Neural crest cell (in vitro differentiated cells): ENCODE measurements at regions not wholly inside any gene's neighbourhood (a gene's known extent, or its start where the extent isn't known, plus 50 kb on each side); places are given as distances from the start of the nearest gene placed in this dataset.
"Not testable (repeated sequence)": the region's sequence is repeated elsewhere in the genome, so short reads cannot be mapped to it uniquely, and the experiment has no call there.

Experiments
- DNase-seq: peaks from one replicate; pipeline ENCODE4 v3.0.0; 2021; ENCODE audit warnings: low read depth, mixed read lengths, low spot score
- H3K27ac Mint-ChIP-seq: one replicate; pipeline ENCODE4 v1.8.0; 2021; ENCODE audit warnings: mild to moderate bottlenecking, mixed read lengths; ENCODE audit not compliant: unreplicated experiment
- H3K27me3 Mint-ChIP-seq: 2 replicates; pipeline ENCODE4 v1.8.0; 2021; ENCODE audit warnings: low read depth, mild to moderate bottlenecking, mixed read lengths
- H3K36me3 Mint-ChIP-seq: 2 replicates; pipeline ENCODE4 v1.8.0; 2021; ENCODE audit warnings: low read depth, mild to moderate bottlenecking, mixed read lengths
- H3K4me1 Mint-ChIP-seq: 2 replicates; pipeline ENCODE4 v1.8.0; 2021; ENCODE audit warnings: mixed read lengths
- H3K4me3 Mint-ChIP-seq: one replicate; pipeline ENCODE4 v1.8.0; 2021; ENCODE audit warnings: mild to moderate bottlenecking, mixed read lengths
- H3K9me3 Mint-ChIP-seq: 2 replicates; pipeline ENCODE4 v1.8.0; 2021; ENCODE audit warnings: mixed read lengths
- TF ChIP-seq, protein P1 (sequence below): fragments of 200-600 bp; sonication (generic); conservative IDR thresholded peaks from 2 replicates; pipeline ENCODE4 v1.5.0; 2021; ENCODE audit warnings: antibody characterized with exemption, mild to moderate bottlenecking

DNA sequence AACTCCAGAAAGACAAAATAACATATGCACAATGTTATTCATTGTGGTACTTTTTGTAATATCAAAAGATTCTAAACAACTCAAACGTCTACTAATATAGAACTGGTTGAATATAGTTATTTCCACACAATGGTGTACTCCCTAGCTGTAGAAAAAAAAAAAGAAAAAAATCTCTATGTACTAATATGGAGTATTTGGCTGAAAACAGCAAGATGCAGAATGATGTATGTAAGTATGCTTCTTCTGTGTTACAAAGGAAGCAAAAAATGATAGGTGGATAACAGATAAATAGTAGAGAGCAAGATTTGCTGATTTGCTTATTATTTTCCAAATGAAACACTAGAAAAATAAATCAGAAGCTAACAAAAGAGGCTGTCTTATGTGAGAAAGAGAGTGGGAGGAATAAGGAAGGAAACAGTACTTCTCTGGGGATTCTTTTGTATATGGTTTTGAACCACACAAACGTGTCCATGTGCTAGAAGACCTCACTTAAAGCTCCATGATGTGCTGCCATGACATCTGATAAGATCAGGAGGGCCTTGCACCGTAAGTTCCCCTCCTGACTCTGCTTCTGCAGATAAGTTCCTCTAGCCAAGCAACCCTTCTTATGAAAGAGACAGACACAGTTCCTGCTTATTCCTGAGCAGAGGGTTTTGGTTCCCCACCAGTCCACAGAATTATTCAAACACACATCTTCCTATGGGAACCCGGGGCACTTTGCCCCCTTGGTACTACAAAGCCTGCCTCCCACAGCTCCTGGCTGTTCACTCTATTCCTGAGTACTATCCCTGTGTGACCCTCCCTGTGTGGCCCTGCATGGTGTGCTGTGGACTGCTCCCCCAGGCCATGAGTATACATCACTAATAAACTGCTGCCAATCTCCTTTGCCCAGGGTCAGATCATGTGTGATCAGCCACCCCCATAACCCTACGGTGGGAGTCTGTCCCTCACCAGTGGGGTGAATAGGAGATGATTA lies 159.1 kb downstream of the CCDC71L start:
- Mint-ChIP-seq H3K4me3 (no peak overlapping the region), H3K27ac (peak overlapping the region; percentile 50), H3K36me3 (no peaks in the 10 kb centered on the region), H3K4me1 (no peaks in the 10 kb centered on the region), H3K9me3 (peaks cover 1% of the 10 kb centered on the region), H3K27me3 (no peaks in the 10 kb centered on the region)
- TF ChIP-seq, protein P1, sequence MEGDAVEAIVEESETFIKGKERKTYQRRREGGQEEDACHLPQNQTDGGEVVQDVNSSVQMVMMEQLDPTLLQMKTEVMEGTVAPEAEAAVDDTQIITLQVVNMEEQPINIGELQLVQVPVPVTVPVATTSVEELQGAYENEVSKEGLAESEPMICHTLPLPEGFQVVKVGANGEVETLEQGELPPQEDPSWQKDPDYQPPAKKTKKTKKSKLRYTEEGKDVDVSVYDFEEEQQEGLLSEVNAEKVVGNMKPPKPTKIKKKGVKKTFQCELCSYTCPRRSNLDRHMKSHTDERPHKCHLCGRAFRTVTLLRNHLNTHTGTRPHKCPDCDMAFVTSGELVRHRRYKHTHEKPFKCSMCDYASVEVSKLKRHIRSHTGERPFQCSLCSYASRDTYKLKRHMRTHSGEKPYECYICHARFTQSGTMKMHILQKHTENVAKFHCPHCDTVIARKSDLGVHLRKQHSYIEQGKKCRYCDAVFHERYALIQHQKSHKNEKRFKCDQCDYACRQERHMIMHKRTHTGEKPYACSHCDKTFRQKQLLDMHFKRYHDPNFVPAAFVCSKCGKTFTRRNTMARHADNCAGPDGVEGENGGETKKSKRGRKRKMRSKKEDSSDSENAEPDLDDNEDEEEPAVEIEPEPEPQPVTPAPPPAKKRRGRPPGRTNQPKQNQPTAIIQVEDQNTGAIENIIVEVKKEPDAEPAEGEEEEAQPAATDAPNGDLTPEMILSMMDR: no peak
- DNase-seq: no peak

DNA sequence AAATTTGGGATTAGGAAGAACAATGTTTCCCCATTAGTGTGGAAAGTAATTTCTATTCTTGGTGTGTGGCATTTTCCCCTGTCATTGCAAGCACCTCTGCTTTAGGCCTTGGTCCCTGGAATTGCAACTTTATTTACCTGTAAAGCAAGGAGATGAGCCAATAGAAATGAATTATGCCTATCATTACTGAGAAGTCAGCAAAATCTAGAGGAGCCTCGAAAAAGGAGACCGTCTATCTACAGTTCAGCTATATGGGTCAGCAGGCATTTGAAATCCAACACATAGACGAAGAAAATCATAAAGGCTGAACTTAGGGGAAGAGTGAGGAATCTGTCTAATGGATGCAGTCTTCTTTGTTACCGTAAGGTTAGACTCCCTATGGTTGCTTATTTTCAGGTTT lies 161.1 kb downstream of the CCDC71L start:
- H3K36me3 Mint-ChIP-seq: no peaks in the 10 kb centered on the region
- H3K4me3 Mint-ChIP-seq: no peak overlapping the region
- no peak for DNase-seq
- H3K27ac Mint-ChIP-seq: no peak overlapping the region
- TF ChIP-seq, protein P1: no peak
- H3K4me1 Mint-ChIP-seq: no peaks in the 10 kb centered on the region
- peaks cover 3% of the 10 kb centered on the region for H3K9me3 Mint-ChIP-seq
- no peaks in the 10 kb centered on the region for H3K27me3 Mint-ChIP-seq

DNA sequence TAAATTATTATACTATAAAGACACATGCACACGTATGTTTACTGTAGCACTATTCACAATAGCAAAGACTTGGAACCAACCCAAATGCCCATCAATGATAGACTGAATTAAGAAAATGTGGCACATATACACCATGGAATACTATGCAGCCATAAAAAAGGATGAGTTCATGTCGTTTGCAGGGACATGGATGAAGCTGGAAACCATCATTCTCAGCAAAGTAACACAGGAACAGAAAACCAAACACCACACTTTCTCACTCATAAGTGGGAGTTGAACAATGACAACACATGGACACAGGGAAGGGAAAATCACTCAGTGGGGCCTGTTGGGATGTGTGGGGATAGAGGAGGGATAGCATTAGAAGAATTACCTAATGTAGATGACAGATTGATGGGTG lies 163.0 kb downstream of the CCDC71L start:
- not testable (repeated sequence) for H3K27ac Mint-ChIP-seq, DNase-seq, H3K36me3 Mint-ChIP-seq, H3K27me3 Mint-ChIP-seq, H3K4me1 Mint-ChIP-seq, H3K4me3 Mint-ChIP-seq, H3K9me3 Mint-ChIP-seq

- H3K27ac Mint-ChIP-seq: no peak overlapping the region
- H3K4me3 Mint-ChIP-seq: no peak overlapping the region
- no peaks in the 10 kb centered on the region for H3K36me3 Mint-ChIP-seq
- TF ChIP-seq, protein P1: no peak
- no peak for DNase-seq
- no peaks in the 10 kb centered on the region for H3K4me1 Mint-ChIP-seq
- no peaks in the 10 kb centered on the region for H3K27me3 Mint-ChIP-seq
- H3K9me3 Mint-ChIP-seq: peaks cover 3% of the 10 kb centered on the region
Observed at GRCh38 chr7:106493041-106493731, 167.8 kb downstream of the CCDC71L start.

DNA sequence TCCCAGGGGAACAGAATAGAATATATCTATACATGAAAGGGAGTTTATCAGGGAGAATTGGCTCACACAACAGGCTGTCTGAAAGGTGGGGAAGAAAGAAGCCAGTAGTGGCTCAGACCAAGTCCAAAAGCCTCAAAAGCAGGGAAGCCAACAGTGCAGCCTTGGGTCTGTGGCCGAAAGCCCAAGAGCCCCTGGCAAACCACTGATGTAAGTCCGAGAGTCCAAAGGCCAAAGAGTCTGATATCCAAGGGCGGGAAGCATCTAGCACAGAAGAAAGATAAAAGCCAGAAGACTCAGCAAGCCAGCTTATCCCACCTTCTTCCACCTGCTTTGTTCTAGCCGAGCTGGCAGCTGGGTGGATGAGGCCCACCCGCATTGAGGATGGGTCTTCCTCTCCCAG lies 172.5 kb downstream of the CCDC71L start:
- H3K4me3 Mint-ChIP-seq: no peak overlapping the region

More for the DNA sequence above, 172.5 kb downstream of the CCDC71L start:
- H3K36me3 Mint-ChIP-seq: no peaks in the 10 kb centered on the region
- H3K4me1 Mint-ChIP-seq: no peaks in the 10 kb centered on the region
- no peaks in the 10 kb centered on the region for H3K9me3 Mint-ChIP-seq
- no peak overlapping the region for H3K27ac Mint-ChIP-seq
- no peaks in the 10 kb centered on the region for H3K27me3 Mint-ChIP-seq
- TF ChIP-seq, protein P1: no peak
- no peak for DNase-seq
